Esophagus muscularis mucosa (tissue), 3 donors: ENCODE measurements at regions not wholly inside any gene's neighbourhood (a gene's known extent, or its start where the extent isn't known, plus 50 kb on each side); places are given as distances from the start of the nearest gene placed in this dataset.

Source experiments
- POLR2A ChIP-seq: fragments of 450-650 bp; IDR thresholded peaks from one replicate; pipeline ENCODE4 v1.6.1; 2017; ENCODE audit warnings: antibody characterized with exemption, moderate library complexity, mild to moderate bottlenecking, low read depth
- POLR2AphosphoS5 ChIP-seq, 2 donors: sonication (generic); formaldehyde crosslinking; IDR thresholded peaks; one replicate each; pipeline ENCODE4 v1.6.1; 2017; ENCODE audit warnings: antibody characterized with exemption in 2 of 2
- TF ChIP-seq, protein P1 (sequence below), 3 experiments: fragments of 200-600 bp in 2 of 3; fragments of 450-650 bp in 1 of 3; sonication (generic) in 2 of 3; IDR thresholded peaks; one replicate each; pipeline ENCODE4 v1.5.1; 2017 to 2019; ENCODE audit warnings: antibody characterized with exemption in 3 of 3, mild to moderate bottlenecking in 2 of 3, moderate library complexity in 1 of 3

DNA sequence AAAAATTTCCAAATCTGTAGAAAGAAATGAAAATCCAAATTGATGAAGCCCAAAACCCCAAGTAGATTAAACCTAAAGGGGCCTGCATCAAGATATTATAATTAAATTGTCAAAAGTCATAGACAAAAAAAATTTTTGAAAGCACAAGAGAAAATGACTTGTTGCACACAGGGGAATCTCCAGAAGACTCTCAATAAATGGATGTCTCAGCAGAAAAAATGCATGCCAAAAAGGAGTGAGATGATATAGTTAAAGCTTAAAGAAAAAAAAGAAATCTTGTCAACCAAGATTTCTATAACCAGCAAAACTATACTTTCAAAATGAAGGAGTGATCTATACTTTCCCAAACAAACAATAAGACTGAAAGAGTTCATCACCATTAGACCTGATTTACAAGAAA, 393.2 kb upstream of the SPAG17 start:
- TF ChIP-seq POLR2A (no peak), POLR2AphosphoS5 (IDR thresholded peaks at IDR 0.05) (no peak)
- TF ChIP-seq, protein P1, sequence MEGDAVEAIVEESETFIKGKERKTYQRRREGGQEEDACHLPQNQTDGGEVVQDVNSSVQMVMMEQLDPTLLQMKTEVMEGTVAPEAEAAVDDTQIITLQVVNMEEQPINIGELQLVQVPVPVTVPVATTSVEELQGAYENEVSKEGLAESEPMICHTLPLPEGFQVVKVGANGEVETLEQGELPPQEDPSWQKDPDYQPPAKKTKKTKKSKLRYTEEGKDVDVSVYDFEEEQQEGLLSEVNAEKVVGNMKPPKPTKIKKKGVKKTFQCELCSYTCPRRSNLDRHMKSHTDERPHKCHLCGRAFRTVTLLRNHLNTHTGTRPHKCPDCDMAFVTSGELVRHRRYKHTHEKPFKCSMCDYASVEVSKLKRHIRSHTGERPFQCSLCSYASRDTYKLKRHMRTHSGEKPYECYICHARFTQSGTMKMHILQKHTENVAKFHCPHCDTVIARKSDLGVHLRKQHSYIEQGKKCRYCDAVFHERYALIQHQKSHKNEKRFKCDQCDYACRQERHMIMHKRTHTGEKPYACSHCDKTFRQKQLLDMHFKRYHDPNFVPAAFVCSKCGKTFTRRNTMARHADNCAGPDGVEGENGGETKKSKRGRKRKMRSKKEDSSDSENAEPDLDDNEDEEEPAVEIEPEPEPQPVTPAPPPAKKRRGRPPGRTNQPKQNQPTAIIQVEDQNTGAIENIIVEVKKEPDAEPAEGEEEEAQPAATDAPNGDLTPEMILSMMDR (IDR thresholded peaks at IDR 0.05): no peak
